ENCODE measurements at regions not wholly inside any gene's neighbourhood (a gene's known extent, or its start where the extent isn't known, plus 50 kb on each side); places are given as distances from the start of the nearest gene placed in this dataset.
"Not testable (repeated sequence)": the region's sequence is repeated elsewhere in the genome, so short reads cannot be mapped to it uniquely, and the experiment has no call there.

DNA sequence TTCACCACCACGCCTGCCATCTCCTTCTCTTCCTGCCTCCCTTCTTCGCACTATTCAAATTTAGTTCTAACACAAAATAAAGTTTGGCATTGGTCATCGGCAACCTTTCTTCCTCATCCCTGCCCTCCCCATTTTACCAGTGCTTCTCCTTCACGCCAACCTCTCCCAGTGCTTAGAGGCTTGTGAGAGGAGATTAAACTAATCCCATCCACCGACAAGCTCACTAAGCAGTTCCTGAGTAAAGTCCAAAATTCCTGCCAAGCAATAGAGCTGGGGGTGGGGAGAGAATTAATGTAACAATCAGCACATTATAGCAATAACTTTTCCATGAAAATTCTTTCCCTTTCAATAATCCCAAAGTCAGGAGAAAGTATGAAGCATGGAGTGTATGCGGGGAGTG is 157.4 kb upstream of the GMNC start:
- H2AFZ ChIP-seq (ENCODE audit: low read depth, low read length), result no peak overlapping the region
- FAIRE-seq (no peak), DNase-seq (ENCODE audit: low read depth, low spot score) (no peak)
- no peaks in the 10 kb centered on the region for H4K20me1 ChIP-seq (replicated peaks; ENCODE audit: control insufficient read depth, extremely low read depth, insufficient read depth, low read length)
- no peaks in the 10 kb centered on the region for H3K79me2 ChIP-seq (ENCODE audit: control insufficient read depth, insufficient read depth, low read length)
- intact Hi-C loops (cut with micrococcal nuclease) (no loop called here), dilution Hi-C loops (cut with MboI; ENCODE audit: extremely low pct_ligation_motif_present, low sequenced_read_pairs) (no loop called here)
- no TSS peak for BruUV-seq (replicated peaks)
- no peak overlapping the region for H3K4me2 ChIP-seq (ENCODE audit: insufficient read depth, low read length)
- H3K4me3 ChIP-seq (replicated peaks in 1 of 3; ENCODE audit: insufficient read depth in 1 of 3, low read depth in 1 of 3, low read length in 3 of 3), result no peak overlapping the region
- no peaks in the 10 kb centered on the region for H3K27me3 ChIP-seq (ENCODE audit: control insufficient read depth in 2 of 2, insufficient read depth in 2 of 2, low read length in 2 of 2)
- H3K9me1 ChIP-seq (replicated peaks; ENCODE audit: control insufficient read depth, extremely low read depth, insufficient read depth, low read length), result no peaks in the 10 kb centered on the region
- no peaks in the 10 kb centered on the region for H3K4me1 ChIP-seq (ENCODE audit: control insufficient read depth, extremely low read depth, insufficient read depth, low read length)
- POLR2A ChIA-PET, result no interaction called here
- H3K9me3 ChIP-seq (replicated peaks; ENCODE audit: control insufficient read depth, insufficient read depth, low read length), result no peaks in the 10 kb centered on the region
- TF ChIP-seq, protein P1, sequence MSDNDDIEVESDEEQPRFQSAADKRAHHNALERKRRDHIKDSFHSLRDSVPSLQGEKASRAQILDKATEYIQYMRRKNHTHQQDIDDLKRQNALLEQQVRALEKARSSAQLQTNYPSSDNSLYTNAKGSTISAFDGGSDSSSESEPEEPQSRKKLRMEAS (IDR thresholded peaks at IDR 0.05; ENCODE audit: insufficient read depth, insufficient read length), result no peak
- TF ChIP-seq FOS (IDR thresholded peaks at IDR 0.05; ENCODE audit: borderline replicate concordance, insufficient read depth, low read length) (no peak), MYC (IDR thresholded peaks at IDR 0.05; ENCODE audit: low read depth, low read length) (no peak), EZH2 (IDR thresholded peaks at IDR 0.05; ENCODE audit: borderline replicate concordance, low read depth, low read length, severe bottlenecking) (no peak), GATA2 (IDR thresholded peaks at IDR 0.05; ENCODE audit: insufficient read depth, insufficient read length, low read depth, low read length) (no peak), POLR2AphosphoS5 (IDR thresholded peaks at IDR 0.05; ENCODE audit: insufficient read depth, low read depth, low read length) (no peak), JUN (IDR thresholded peaks at IDR 0.05; ENCODE audit: borderline replicate concordance, insufficient read depth, insufficient read length, low read depth) (no peak), POLR2A (IDR thresholded peaks at IDR 0.05; ENCODE audit: low read depth, low read length) (no peak)
- TF ChIP-seq, protein P2, sequence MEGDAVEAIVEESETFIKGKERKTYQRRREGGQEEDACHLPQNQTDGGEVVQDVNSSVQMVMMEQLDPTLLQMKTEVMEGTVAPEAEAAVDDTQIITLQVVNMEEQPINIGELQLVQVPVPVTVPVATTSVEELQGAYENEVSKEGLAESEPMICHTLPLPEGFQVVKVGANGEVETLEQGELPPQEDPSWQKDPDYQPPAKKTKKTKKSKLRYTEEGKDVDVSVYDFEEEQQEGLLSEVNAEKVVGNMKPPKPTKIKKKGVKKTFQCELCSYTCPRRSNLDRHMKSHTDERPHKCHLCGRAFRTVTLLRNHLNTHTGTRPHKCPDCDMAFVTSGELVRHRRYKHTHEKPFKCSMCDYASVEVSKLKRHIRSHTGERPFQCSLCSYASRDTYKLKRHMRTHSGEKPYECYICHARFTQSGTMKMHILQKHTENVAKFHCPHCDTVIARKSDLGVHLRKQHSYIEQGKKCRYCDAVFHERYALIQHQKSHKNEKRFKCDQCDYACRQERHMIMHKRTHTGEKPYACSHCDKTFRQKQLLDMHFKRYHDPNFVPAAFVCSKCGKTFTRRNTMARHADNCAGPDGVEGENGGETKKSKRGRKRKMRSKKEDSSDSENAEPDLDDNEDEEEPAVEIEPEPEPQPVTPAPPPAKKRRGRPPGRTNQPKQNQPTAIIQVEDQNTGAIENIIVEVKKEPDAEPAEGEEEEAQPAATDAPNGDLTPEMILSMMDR (IDR thresholded peaks at IDR 0.05; ENCODE audit: extremely low read depth in 1 of 2, insufficient read depth in 1 of 2, low read depth in 1 of 2, low read length in 2 of 2), result no peak
- H3K27ac ChIP-seq (ENCODE audit: insufficient read depth, low read depth, low read length), result no peak overlapping the region
- no peak overlapping the region for H3K9ac ChIP-seq (replicated peaks; ENCODE audit: extremely low read depth, insufficient read depth, low read length)
- H3K36me3 ChIP-seq (ENCODE audit: control insufficient read depth in 2 of 2, extremely low read depth in 1 of 2, insufficient read depth in 2 of 2, low read length in 2 of 2), result no peaks in the 10 kb centered on the region
- CTCF ChIA-PET, result no interaction called here

DNA sequence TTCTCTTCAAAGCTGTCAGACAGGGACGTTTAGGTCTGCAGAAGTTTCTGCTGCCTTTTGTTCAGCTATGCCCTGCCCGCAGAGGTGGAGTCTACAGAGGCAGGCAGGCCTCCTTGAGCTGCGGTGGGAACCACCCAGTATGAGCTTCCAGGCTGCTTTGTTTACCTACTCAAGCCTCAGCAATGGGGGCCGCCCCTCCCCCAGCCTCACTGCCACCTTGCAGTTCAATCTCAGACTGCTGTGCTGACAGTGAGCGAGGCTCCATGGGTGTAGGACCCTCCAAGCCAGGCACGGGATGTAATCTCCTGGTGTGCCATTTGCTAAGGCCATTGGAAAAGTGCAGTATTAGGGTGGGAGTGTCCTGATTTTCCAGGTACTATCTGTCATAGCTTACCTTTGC is 153.5 kb upstream of the GMNC start:
- POLR2A ChIA-PET; H3K27me3 ChIP-seq (ENCODE audit: control insufficient read depth in 2 of 2, insufficient read depth in 2 of 2, low read length in 2 of 2); H2AFZ ChIP-seq (ENCODE audit: low read depth, low read length); H3K4me2 ChIP-seq (ENCODE audit: insufficient read depth, low read length); H4K20me1 ChIP-seq (replicated peaks; ENCODE audit: control insufficient read depth, extremely low read depth, insufficient read depth, low read length); H3K79me2 ChIP-seq (ENCODE audit: control insufficient read depth, insufficient read depth, low read length); BruUV-seq (replicated peaks); H3K4me1 ChIP-seq (ENCODE audit: control insufficient read depth, extremely low read depth, insufficient read depth, low read length); dilution Hi-C loops (cut with MboI; ENCODE audit: extremely low pct_ligation_motif_present, low sequenced_read_pairs); H3K9me1 ChIP-seq (replicated peaks; ENCODE audit: control insufficient read depth, extremely low read depth, insufficient read depth, low read length); DNase-seq (ENCODE audit: low read depth, low spot score); FAIRE-seq; H3K36me3 ChIP-seq (ENCODE audit: control insufficient read depth in 2 of 2, extremely low read depth in 1 of 2, insufficient read depth in 2 of 2, low read length in 2 of 2); H3K9me3 ChIP-seq (replicated peaks; ENCODE audit: control insufficient read depth, insufficient read depth, low read length); H3K27ac ChIP-seq (ENCODE audit: insufficient read depth, low read depth, low read length); H3K9ac ChIP-seq (replicated peaks; ENCODE audit: extremely low read depth, insufficient read depth, low read length); H3K4me3 ChIP-seq (replicated peaks in 1 of 3; ENCODE audit: insufficient read depth in 1 of 3, low read depth in 1 of 3, low read length in 3 of 3); intact Hi-C loops (cut with micrococcal nuclease): not testable (repeated sequence)
- CTCF ChIA-PET, result interaction anchor here (1.0 kb wide), 1 partner anchor 35 kb away, joined by 3 read pairs; no protein-coding TSS in a partner anchor

Measured in endothelial cell of umbilical vein (primary cell).